Activated CD8-positive, alpha-beta memory T cell treated with anti-CD3 and anti-CD28 coated beads for 4 hours (primary cell): ENCODE measurements at regions not wholly inside any gene's neighbourhood (a gene's known extent, or its start where the extent isn't known, plus 50 kb on each side); places are given as distances from the start of the nearest gene placed in this dataset.
"Not testable (repeated sequence)": the region's sequence is repeated elsewhere in the genome, so short reads cannot be mapped to it uniquely, and the experiment has no call there.

Experiments used
- DNase-seq, 2 donors: peaks; one replicate each; pipeline ENCODE4 v3.0.0-alpha.2; 2020; ENCODE audit warnings: low read depth in 2 of 2

GRCh38 chr5:38148021-38148625, 110.2 kb upstream of the EGFLAM start:
- DNase-seq = no peak

- no peak for DNase-seq
Observed at GRCh38 chr5:38143384-38143783, 115.0 kb upstream of the EGFLAM start.

- DNase-seq = no peak
Observed at GRCh38 chr5:38141665-38142064, 116.7 kb upstream of the EGFLAM start.

GRCh38 chr5:38138574-38138973, 119.8 kb upstream of the EGFLAM start:
- DNase-seq = no peak

- no peak for DNase-seq
Observed at GRCh38 chr5:38135486-38136039, 122.8 kb upstream of the EGFLAM start.

- no peak for DNase-seq
Observed at GRCh38 chr5:38134810-38135209, 123.5 kb upstream of the EGFLAM start.

- not testable (repeated sequence) for DNase-seq
Observed at GRCh38 chr5:38134294-38134693, 124.1 kb upstream of the EGFLAM start.

- DNase-seq = no peak
Observed at GRCh38 chr5:38131686-38132085, 126.7 kb upstream of the EGFLAM start.

- no peak for DNase-seq
Observed at GRCh38 chr5:38124321-38124720, 134.0 kb upstream of the EGFLAM start.

- no peak for DNase-seq
Observed at GRCh38 chr5:38121420-38121819, 136.9 kb upstream of the EGFLAM start.

GRCh38 chr5:38119836-38120235, 138.5 kb upstream of the EGFLAM start:
- DNase-seq = no peak

GRCh38 chr5:38117784-38118479, 140.4 kb upstream of the EGFLAM start:
- no peak for DNase-seq

GRCh38 chr5:38115318-38115827, 143.0 kb upstream of the EGFLAM start:
- DNase-seq = no peak

GRCh38 chr5:38113880-38114279, 144.5 kb upstream of the EGFLAM start:
- DNase-seq = no peak

GRCh38 chr5:38113456-38113855, 144.9 kb upstream of the EGFLAM start:
- no peak for DNase-seq

GRCh38 chr5:38112938-38113337, 145.4 kb upstream of the EGFLAM start:
- DNase-seq = no peak

GRCh38 chr5:38110130-38110529, 148.2 kb upstream of the EGFLAM start:
- DNase-seq = no peak

GRCh38 chr5:38107096-38107495, 151.3 kb upstream of the EGFLAM start:
- DNase-seq = no peak

GRCh38 chr5:38105801-38106200, 152.6 kb upstream of the EGFLAM start:
- DNase-seq = no peak

- DNase-seq = no peak
Observed at GRCh38 chr5:38105231-38105570, 153.2 kb upstream of the EGFLAM start.

- no peak for DNase-seq
Observed at GRCh38 chr5:38104497-38105230, 153.7 kb upstream of the EGFLAM start.

- no peak for DNase-seq
Observed at GRCh38 chr5:38101897-38102296, 156.5 kb upstream of the EGFLAM start.
